Progenitor cell of endocrine pancreas (in vitro differentiated cells): ENCODE measurements at regions not wholly inside any gene's neighbourhood (a gene's known extent, or its start where the extent isn't known, plus 50 kb on each side); places are given as distances from the start of the nearest gene placed in this dataset.

Source experiments
- DNase-seq: peaks from one replicate; pipeline ENCODE4 v3.0.0; 2021; ENCODE audit warnings: low spot score; ENCODE audit not compliant: unreplicated experiment
- H3K27ac Mint-ChIP-seq: 2 replicates; pipeline ENCODE4 v1.8.0; 2021; ENCODE audit warnings: mild to moderate bottlenecking, moderate library complexity, mixed read lengths
- H3K27me3 Mint-ChIP-seq: 2 replicates; pipeline ENCODE4 v1.8.0; 2021; ENCODE audit warnings: mixed read lengths
- H3K36me3 Mint-ChIP-seq: 2 replicates; pipeline ENCODE4 v1.8.0; 2022; ENCODE audit warnings: mixed read lengths; ENCODE audit not compliant: insufficient read depth
- H3K4me1 Mint-ChIP-seq: 2 replicates; pipeline ENCODE4 v1.8.0; 2021; ENCODE audit warnings: low read depth, mixed read lengths
- H3K4me3 Mint-ChIP-seq: 2 replicates; pipeline ENCODE4 v1.8.0; 2021; ENCODE audit warnings: low read depth, mild to moderate bottlenecking, moderate library complexity, mixed read lengths
- H3K9me3 Mint-ChIP-seq: 2 replicates; pipeline ENCODE4 v1.8.0; 2021; ENCODE audit warnings: low read depth, mixed read lengths
- CTCF ChIP-seq: fragments of 200-600 bp; sonication (generic); IDR thresholded peaks from one replicate; pipeline ENCODE4 v1.5.0; 2021; ENCODE audit warnings: antibody characterized with exemption, mild to moderate bottlenecking; ENCODE audit not compliant: unreplicated experiment

GRCh38 chr2:107430596-107431266 is 396.0 kb upstream of the RGPD4 start:
- H3K4me3 Mint-ChIP-seq, result no peak overlapping the region
- no peak for TF ChIP-seq CTCF
- H3K9me3 Mint-ChIP-seq, result no peaks in the 10 kb centered on the region
- no peaks in the 10 kb centered on the region for H3K4me1 Mint-ChIP-seq
- H3K27ac Mint-ChIP-seq, result peak overlapping the region; percentile 14
- H3K36me3 Mint-ChIP-seq, result no peaks in the 10 kb centered on the region
- H3K27me3 Mint-ChIP-seq, result no peaks in the 10 kb centered on the region
- no peak for DNase-seq

GRCh38 chr2:107436281-107436680 is 390.4 kb upstream of the RGPD4 start:
- no peak overlapping the region for H3K4me3 Mint-ChIP-seq
- H3K36me3 Mint-ChIP-seq, result no peaks in the 10 kb centered on the region
- TF ChIP-seq CTCF, result no peak
- no peaks in the 10 kb centered on the region for H3K4me1 Mint-ChIP-seq
- H3K27me3 Mint-ChIP-seq, result no peaks in the 10 kb centered on the region
- no peaks in the 10 kb centered on the region for H3K9me3 Mint-ChIP-seq
- no peak overlapping the region for H3K27ac Mint-ChIP-seq
- DNase-seq, result no peak

- no peak for TF ChIP-seq CTCF
- Mint-ChIP-seq H3K9me3 (no peaks in the 10 kb centered on the region), H3K4me3 (no peak overlapping the region), H3K4me1 (no peaks in the 10 kb centered on the region), H3K27me3 (no peaks in the 10 kb centered on the region), H3K27ac (no peak overlapping the region), H3K36me3 (no peaks in the 10 kb centered on the region)
- no peak for DNase-seq
These were observed 389.4 kb upstream of the RGPD4 start for GRCh38 chr2:107437265-107437664.

GRCh38 chr2:107437807-107438206 is 388.9 kb upstream of the RGPD4 start:
- no peaks in the 10 kb centered on the region for H3K36me3 Mint-ChIP-seq
- no peak for TF ChIP-seq CTCF
- no peak for DNase-seq
- no peak overlapping the region for H3K27ac Mint-ChIP-seq
- H3K4me1 Mint-ChIP-seq, result no peaks in the 10 kb centered on the region
- no peak overlapping the region for H3K4me3 Mint-ChIP-seq
- H3K27me3 Mint-ChIP-seq, result no peaks in the 10 kb centered on the region
- no peaks in the 10 kb centered on the region for H3K9me3 Mint-ChIP-seq

- Mint-ChIP-seq H3K27ac (no peak overlapping the region), H3K36me3 (no peaks in the 10 kb centered on the region), H3K4me3 (no peak overlapping the region), H3K4me1 (no peaks in the 10 kb centered on the region), H3K27me3 (no peaks in the 10 kb centered on the region), H3K9me3 (peaks cover 5% of the 10 kb centered on the region)
- TF ChIP-seq CTCF, result no peak
- no peak for DNase-seq
These were observed 378.5 kb upstream of the RGPD4 start for GRCh38 chr2:107448160-107448559.
